ENCODE measurements at regions not wholly inside any gene's neighbourhood (a gene's known extent, or its start where the extent isn't known, plus 50 kb on each side); places are given as distances from the start of the nearest gene placed in this dataset.
A peak's percentile ranks its signal among the peaks of the same experiment; 100 is the strongest.

DNA sequence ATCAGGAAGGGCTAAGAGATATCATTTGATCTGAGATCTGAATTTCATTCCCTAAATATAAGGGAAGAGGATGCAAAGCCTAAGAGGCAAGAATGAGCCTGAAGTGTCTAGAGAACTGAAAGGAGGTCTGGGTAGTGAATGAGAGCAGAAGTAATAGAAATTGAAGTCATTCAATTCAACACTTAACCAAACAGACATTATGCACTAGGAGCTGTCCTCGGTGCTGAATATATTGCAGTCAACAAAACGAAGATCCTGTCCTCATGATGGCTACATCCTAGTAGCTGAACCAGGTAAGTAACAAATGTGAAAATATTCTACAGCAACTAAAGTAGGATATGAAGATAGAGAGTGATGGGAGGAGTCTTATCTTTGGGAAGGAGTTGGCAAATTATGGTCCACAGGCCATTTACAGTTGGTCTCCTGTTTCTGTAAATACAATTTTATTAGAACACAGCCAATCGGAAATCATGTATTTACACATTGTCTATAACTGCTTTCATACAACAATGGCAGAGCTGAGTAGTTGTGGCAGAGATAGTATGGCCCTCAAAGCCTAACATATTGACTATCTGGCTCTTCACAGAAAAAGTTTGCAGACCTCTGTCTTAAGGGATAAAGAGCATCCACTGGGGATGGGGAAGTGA lies 192.9 kb upstream of the CADPS start:
- Histone ChIP-seq H3K4me1 (replicated peaks in 1 of 4; ENCODE audit: control insufficient read depth in 3 of 4, insufficient read depth in 4 of 4, low read length in 3 of 4) (no peaks in the 10 kb centered on the region), H2BK15ac (ENCODE audit: low read length) (no peak overlapping the region), H2AK5ac (ENCODE audit: low read depth, low read length) (no peak overlapping the region), H3K9ac (replicated peaks in 1 of 4; ENCODE audit: extremely low read depth in 1 of 4, low read depth in 3 of 4, low read length in 3 of 4) (no peak overlapping the region), H2BK120ac (replicated peaks; ENCODE audit: low read depth, low read length) (no peak overlapping the region), H3K79me1 (ENCODE audit: low read depth, low read length) (no peaks in the 10 kb centered on the region), H3K18ac (ENCODE audit: extremely low read depth, low read length) (no peak overlapping the region), H2BK12ac (ENCODE audit: low read depth, low read length) (no peak overlapping the region), H3K36me3 (ENCODE audit: control insufficient read depth in 2 of 4, insufficient read depth in 4 of 4, low read length in 3 of 4) (no peaks in the 10 kb centered on the region), H3K23ac (ENCODE audit: insufficient read length) (no peak overlapping the region), H3K4me3 (ENCODE audit: extremely low read depth in 1 of 4, insufficient read depth in 2 of 4, low read depth in 3 of 4, low read length in 4 of 4) (no peak overlapping the region), H2BK5ac (ENCODE audit: low read depth, low read length) (no peak overlapping the region), H4K20me1 (replicated peaks in 1 of 2; ENCODE audit: control insufficient read depth in 1 of 2, insufficient read depth in 2 of 2, low read length in 2 of 2) (peaks cover 0 to 2% of the 10 kb centered on the region in 2 experiments), H3K4me2 (ENCODE audit: insufficient read depth in 1 of 2, low read depth in 2 of 2, low read length in 2 of 2) (no peak overlapping the region), H3K27me3 (replicated peaks in 1 of 4; ENCODE audit: control insufficient read depth in 3 of 4, extremely low read depth in 1 of 4, insufficient read depth in 3 of 4, low read length in 3 of 4) (peaks cover 0 to 1% (median 0%) of the 10 kb centered on the region in 4 experiments; a peak in 1 of 7 replicates), H4K5ac (ENCODE audit: insufficient read length, low read depth, low read length) (no peak overlapping the region), H3K79me2 (ENCODE audit: control insufficient read depth in 1 of 2, insufficient read depth in 2 of 2, low read length in 2 of 2) (no peaks in the 10 kb centered on the region), H2AFZ (ENCODE audit: low read length) (no peak overlapping the region), H3K9me3 (ENCODE audit: insufficient read depth in 2 of 2, low read depth in 1 of 2, low read length in 1 of 2) (no peaks in the 10 kb centered on the region), H2BK20ac (ENCODE audit: low read length) (no peak overlapping the region), H3K14ac (ENCODE audit: insufficient read length) (no peak overlapping the region), H3K56ac (replicated peaks; ENCODE audit: insufficient read length, low read depth, low read length) (no peak overlapping the region), H3K27ac (ENCODE audit: low read depth, low read length) (no peak overlapping the region), H4K91ac (replicated peaks; ENCODE audit: insufficient read length, low read length) (no peak overlapping the region), H4K8ac (ENCODE audit: extremely low read depth, insufficient read depth, low read length) (no peak overlapping the region), H3K23me2 (ENCODE audit: low read depth, low read length) (no peaks in the 10 kb centered on the region), H3K4ac (replicated peaks; ENCODE audit: insufficient read length, low read depth, low read length) (no peak overlapping the region)
- FAIRE-seq, result peak; percentile 24
- CTCF ChIA-PET (ENCODE audit: partially characterized antibody), result interaction anchor here (0.9 to 1.4 kb wide), 2 partner anchors 85 to 418 kb away, joined by 3 read pairs; no protein-coding TSS in a partner anchor
- no peak for TF ChIP-seq SIX5 (IDR thresholded peaks at IDR 0.05; ENCODE audit: low read depth, low read length)
- 69% methylated on average over 3 of the region's 3 CpGs; no CpG with 5 or more reads in 1 of the 2 experiments for WGBS, 2 experiments (ENCODE audit: extremely low coverage in 1 of 2, insufficient coverage in 1 of 2, insufficient read length in 1 of 2, insufficient replicate concordance in 2 of 2, low coverage in 1 of 2, low lambda C conversion rate in 2 of 2, missing lambda C conversion rate in 1 of 2)
- POLR2A ChIA-PET (ENCODE audit: partially characterized antibody), result no interaction called here
- peak in 1 of 2 experiments; percentile 60 for DNase-seq (ENCODE audit: low read depth in 1 of 2, low spot score in 2 of 2)
